ENCODE measurements at regions not wholly inside any gene's neighbourhood (a gene's known extent, or its start where the extent isn't known, plus 50 kb on each side); places are given as distances from the start of the nearest gene placed in this dataset.

DNA sequence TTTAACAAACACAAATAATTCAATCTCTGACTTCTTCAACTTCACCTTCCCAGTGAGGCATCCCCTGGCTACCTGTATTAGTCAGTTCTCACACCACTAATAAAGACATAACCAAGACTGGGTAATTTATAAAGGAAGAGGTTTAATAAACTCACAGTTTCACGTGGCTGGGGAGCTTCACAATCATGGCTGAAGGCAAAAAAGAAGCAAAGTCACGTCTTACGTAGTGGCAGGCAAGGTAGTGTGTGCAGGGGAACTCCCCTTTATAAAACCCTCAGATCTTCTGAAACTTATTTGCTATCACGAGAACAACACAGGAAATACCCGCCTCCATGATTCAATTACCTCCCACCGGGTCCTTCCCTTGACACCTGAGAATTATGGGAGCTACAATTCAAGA lies 478.5 kb downstream of the ADGRL2 start:
- DNase-seq (ENCODE audit: low spot score), result no peak

- DNase-seq (ENCODE audit: low spot score), result no peak
Observed at GRCh38 chr1:82273816-82274215, 473.1 kb downstream of the ADGRL2 start.

- no peak for DNase-seq (ENCODE audit: low spot score)
Observed at GRCh38 chr1:82269431-82269830, 468.7 kb downstream of the ADGRL2 start.

GRCh38 chr1:82268826-82269225 lies 468.1 kb downstream of the ADGRL2 start:
- no peak for DNase-seq (ENCODE audit: low spot score)

- no peak for DNase-seq (ENCODE audit: low spot score)
Observed at GRCh38 chr1:82266351-82266750, 465.6 kb downstream of the ADGRL2 start.

GRCh38 chr1:82265436-82265835 lies 464.7 kb downstream of the ADGRL2 start:
- no peak for DNase-seq (ENCODE audit: low spot score)

DNA sequence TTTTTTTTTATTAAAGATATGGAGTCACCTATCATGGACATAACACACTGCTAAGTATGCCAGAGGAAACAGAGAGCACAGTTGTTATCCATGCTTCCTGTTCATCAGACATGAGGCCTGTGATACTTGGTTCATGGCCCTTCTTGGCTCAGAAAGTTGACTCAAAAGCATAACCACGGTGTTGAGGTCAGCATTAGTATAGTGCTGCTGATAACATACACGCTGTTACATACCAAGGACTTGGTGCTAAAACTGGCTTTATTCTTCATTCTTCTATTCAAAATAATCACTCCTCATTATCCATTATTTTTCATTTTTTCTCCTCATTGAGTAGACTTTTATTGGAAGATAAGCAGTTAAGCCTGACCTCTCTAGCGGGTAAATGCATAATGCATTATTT lies 464.1 kb downstream of the ADGRL2 start:
- DNase-seq (ENCODE audit: low spot score), result no peak

GRCh38 chr1:82263396-82263795 lies 462.7 kb downstream of the ADGRL2 start:
- no peak for DNase-seq (ENCODE audit: low spot score)

DNA sequence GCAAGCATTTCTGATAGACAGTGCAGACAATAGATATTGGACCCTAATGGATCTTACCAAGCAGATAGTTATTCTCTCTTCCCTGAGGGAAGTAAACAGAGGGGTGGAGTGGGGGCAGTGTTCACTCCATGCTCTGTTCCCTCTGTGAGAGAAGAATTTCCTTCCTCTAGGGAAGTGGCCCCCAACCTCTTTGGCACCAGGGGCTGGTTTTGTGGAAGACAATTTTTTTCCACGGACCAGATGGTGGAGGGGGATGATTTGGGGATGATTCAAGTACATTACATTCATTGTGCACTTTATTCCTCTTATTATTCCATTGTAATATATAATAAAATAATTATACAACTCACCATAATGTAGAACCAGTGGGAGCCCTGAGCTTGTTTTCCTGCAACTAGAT lies 459.9 kb downstream of the ADGRL2 start:
- no peak for DNase-seq (ENCODE audit: low spot score)

DNA sequence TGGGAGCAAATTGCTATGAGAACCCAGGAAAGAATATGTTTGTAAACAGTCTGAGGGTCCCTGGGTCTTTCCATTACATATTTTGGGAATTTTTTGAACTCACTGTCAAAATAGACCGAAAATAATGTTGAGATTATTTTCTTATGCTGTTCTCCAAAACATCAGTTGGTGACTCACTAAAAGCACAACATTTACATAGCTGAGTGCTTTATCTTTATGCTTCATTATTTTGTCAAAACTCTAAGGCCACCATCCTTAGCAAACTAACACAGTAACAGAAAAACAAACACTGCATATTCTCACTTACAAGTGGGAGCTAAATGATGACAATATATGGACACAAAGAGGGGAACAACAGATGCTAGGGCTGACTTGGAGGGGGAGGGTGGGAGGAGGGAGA lies 459.3 kb downstream of the ADGRL2 start:
- DNase-seq (ENCODE audit: low spot score), result no peak

GRCh38 chr1:82258887-82259286 lies 458.2 kb downstream of the ADGRL2 start:
- no peak for DNase-seq (ENCODE audit: low spot score)

DNA sequence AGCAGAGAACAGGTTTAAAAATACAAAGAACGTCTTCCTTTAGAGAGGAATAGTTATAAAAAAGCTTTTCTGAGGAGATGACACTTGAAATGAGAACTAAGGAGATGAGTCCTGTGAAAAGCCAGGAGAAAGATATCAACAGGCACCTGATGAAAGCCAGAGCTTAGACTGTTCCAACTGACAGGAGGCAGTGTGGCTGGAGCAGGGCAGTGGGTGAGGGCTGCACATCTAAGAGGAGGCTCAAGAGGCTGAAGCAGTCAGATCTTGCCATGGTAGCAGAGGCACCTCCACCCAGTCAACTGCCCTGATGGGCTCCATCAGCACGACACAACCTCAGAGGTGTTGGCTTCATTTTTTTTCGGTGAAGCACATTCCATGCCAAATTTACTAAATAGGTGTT lies 445.3 kb downstream of the ADGRL2 start:
- no peak for DNase-seq (ENCODE audit: low spot score)

DNA sequence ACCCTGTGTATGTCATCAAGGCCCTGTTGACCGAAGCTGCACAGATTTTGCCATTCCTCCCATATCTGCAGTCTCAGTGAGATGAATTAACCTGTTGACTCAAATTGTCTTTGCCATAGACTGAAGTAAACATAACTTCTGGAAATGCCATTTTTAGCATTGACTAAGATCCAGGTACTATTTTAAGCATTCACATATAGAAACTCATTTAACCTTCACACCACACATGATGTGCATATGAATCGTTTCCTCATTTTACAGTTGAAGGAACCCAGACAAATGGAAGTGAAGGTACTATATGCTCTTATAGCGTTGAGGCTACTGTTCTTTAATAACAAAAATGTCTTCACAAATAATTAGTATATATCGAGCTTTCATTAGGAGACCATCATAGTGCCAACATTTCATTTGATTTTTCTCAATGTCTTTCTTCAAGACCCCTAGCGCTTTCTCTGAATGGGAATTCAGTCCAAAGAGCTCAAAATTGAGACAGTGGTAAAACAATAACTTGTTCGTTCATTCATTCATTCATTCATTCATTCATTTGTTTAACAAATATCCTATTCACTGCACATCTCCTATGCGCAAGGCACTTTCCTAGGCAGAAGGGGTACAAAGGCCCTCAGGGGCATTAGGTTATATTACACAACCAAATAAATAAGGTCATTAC lies 444.7 kb downstream of the ADGRL2 start:
- DNase-seq (ENCODE audit: low spot score), result no peak

DNA sequence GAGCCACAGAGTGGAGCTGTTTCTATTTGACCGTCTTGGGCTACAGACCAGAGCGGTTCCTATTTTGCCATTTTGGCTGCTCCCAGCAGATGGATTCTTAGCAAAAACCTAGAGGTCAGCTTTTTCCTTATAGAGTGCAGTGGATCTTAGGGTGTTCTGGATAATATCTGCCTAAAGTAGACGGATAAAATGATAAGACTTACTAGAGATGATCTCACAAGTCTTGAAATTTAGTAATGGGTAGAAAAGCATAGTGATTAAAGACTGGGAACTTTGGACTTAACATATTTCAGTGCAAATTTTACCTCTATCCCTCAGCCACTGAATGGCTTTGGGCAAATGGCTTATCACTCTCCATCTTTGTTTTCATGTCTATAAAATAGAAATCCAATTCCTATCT lies 439.8 kb downstream of the ADGRL2 start:
- no peak for DNase-seq (ENCODE audit: low spot score)

- no peak for DNase-seq (ENCODE audit: low spot score)
Observed at GRCh38 chr1:82230667-82231066, 429.9 kb downstream of the ADGRL2 start.

DNA sequence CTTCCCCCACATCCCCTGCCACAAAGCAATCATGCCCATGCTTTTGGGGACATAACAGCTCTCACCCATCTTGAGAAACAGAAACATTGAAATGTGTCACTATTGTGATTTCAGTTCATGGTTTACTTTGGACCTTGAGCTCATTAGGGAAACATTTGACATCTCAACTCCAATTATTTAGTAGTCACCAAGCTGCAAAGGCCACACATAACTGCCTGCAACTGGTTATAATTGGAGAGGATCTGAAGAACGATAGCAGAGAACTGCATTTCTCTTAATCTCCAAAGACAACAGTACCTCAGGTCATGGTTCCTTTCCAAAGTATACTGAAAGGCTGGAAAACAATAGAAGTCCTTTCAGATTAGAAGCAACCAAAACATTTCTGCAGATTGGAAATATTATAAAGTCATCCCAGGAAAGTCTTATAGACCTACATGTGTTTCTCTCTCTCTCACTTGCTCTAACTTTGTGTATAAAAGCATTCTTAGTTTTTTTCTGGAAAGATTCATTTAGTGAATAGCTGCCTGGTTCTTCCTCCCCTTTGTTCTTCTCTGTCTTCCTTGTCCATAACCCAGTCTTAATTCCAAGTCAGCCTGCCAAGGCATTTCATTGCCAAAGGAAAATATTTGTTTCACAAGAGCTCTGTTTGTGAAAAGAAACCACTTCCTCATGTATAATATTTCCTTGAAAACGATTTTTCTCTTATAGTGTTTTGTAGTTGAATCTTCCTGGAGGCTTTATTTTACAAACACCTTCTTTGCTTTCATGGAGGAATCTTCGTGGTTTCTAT lies 426.8 kb downstream of the ADGRL2 start:
- DNase-seq (ENCODE audit: low spot score), result no peak

DNA sequence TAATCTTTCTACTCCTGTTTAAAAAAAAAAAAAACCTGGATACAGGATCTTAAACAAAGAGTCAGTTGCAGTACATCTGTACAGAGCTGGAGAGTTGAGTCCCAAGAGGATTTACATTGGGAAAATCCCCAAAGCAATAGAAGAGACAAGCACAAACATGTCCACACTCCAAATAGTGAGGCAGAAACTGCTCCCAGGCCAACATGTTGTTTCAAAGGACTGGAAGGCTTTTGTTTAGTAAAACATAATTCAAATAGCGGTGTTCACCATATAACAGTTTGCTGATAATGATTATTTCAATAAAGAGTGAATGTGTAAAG lies 425.4 kb downstream of the ADGRL2 start:
- DNase-seq (ENCODE audit: low spot score), result no peak

DNA sequence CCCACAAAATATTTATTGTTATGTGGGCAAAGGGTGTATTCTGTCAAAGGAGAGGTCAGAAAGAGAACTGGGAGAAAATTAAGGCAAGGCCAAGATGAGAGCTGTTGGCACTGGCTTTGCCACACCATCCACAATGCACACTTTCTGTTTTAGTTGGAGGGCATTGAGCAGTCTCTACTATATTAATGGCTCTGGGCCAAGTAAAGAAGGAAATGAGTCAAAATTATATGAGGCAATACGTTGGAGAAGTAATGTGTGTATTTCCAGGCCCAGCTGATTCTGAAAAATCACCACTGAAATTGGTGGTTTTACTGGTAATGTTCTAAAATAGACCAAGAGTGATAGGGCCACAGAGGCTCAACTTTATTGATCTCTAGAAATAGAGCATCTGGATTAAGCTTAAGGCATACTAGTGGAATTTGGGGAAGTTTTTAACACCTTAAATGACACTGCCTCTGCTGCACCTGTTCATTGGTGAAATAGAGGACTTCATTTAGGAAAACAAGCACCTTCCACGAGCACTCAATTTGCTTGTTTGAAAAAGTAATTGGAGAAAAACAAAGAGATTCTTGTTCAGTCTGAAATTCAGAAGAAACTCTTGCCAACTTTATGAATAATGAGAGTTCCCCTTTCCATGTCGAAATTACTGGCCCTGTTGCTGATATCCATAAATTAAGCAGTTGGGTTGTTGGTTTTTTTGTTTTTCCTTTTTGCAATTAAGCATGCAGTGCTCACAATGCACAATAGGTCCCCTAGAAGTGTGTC lies 424.9 kb downstream of the ADGRL2 start:
- no peak for DNase-seq (ENCODE audit: low spot score)

DNA sequence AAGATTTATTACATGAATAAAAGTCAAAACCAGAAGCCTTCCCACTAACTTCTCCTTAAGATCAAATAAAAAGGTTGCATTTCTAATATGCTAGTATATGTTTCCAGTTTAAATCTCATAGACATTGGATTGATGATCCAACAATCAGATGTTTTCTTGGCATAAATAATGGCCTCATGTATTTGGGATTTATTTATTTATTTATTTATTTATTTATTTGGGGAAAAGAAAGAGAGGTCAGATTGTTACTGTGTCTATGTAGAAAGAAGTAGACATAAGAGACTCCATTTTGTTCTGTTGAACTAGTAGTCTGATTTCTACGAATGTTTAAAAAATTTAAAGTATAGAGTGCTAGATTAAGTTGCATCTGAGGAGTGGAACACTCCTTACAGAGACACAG lies 422.4 kb downstream of the ADGRL2 start:
- no peak for DNase-seq (ENCODE audit: low spot score)

DNA sequence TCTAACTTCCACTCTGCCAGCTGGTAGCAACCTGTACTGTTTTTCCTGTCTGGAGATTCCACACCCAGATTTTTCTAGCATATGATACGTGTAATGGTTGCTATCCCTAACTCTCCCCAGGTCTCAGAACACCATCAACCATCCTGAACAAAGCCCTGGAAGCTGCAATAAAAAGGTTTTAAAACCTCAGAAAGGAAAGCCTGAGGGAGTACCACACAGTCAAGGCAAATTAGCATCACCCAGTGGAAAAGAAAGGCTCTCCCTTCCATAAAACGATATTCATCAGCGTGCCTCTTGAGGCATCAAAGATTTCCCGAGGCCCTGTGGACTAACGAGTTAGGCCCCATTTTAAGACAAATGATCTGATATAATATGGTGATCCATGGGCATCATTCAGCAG lies 421.0 kb downstream of the ADGRL2 start:
- DNase-seq (ENCODE audit: low spot score), result no peak

- DNase-seq (ENCODE audit: low spot score), result no peak
Observed at GRCh38 chr1:82220754-82221153, 420.0 kb downstream of the ADGRL2 start.

DNA sequence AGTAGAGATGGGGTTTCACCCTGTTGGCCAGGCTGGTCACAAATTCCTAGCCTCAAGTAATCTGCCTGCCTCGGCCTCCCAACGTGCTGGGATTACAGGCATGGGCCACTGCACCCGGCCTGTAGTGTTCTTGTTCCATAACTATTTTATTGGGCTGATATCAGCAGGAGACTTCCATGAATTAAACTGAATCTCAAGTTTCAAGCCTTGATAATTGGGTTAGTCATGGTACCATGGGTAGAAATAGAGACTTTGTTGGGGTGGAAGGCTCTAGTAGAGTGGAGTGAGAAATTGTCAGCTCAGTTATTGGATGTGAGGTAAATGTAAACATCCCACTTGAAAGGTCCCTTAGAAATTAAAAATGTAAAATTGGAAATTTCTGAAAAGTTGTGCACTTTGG lies 419.1 kb downstream of the ADGRL2 start:
- no peak for DNase-seq (ENCODE audit: low spot score)

- DNase-seq (ENCODE audit: low spot score), result no peak
Observed at GRCh38 chr1:82218846-82219245, 418.1 kb downstream of the ADGRL2 start.
